Pancreas (tissue), 10 donors: ENCODE measurements at regions not wholly inside any gene's neighbourhood (a gene's known extent, or its start where the extent isn't known, plus 50 kb on each side); places are given as distances from the start of the nearest gene placed in this dataset.
A peak's percentile ranks its signal among the peaks of the same experiment; 100 is the strongest.

Experiments used
- ATAC-seq, 4 donors: fragments of 200-7000 bp; cut with Tn5 transposase; one replicate each; pipeline versions ENCODE4 v1.8.0 to v1.9.1; 2020; ENCODE audit warnings: mild to moderate bottlenecking in 4 of 4, moderate library complexity in 4 of 4
- DNase-seq, 6 donors: peaks; one replicate each; pipeline ENCODE4 v3.0.0-alpha.2; 2020
- FAIRE-seq: peaks from 2 replicates; lab custom pipeline; 2012; peaks lifted over from hg19 to GRCh38; lab: Jason Lieb, UNC
- H3K27ac ChIP-seq, 4 donors: fragments of 200-600 bp; sonication (generic); 1 replicate in 3 of 4; 2 replicates in 1 of 4; pipeline versions ENCODE4 v1.5.0 to v1.8.0; 2020
- H3K27me3 ChIP-seq, 4 donors: fragments of 200-600 bp; one replicate each; pipeline ENCODE4 v1.8.0; 2021
- H3K36me3 ChIP-seq, 3 donors: fragments of 200-600 bp; sonication (generic) in 1 of 3; one replicate each; pipeline versions ENCODE4 v1.5.0 to v1.8.0; 2020 to 2021
- H3K4me1 ChIP-seq, 3 donors: fragments of 200-600 bp; one replicate each; pipeline ENCODE4 v1.8.0; 2021
- H3K4me3 ChIP-seq, 4 donors: fragments of 200-600 bp; sonication (generic) in 2 of 4; one replicate each; pipeline versions ENCODE4 v1.5.0 to v1.8.0; 2020 to 2021
- H3K9me3 ChIP-seq, 4 donors: fragments of 200-600 bp; one replicate each; pipeline ENCODE4 v1.8.0; 2021
- WGBS, 2 donors: extraction: QIAGEN DNeasy Blood & Tissue Kit; methylation state at CpG; one replicate each; pipeline ENCODE4 v1.1.7; 2013; 5-methylcytosine and 5-hydroxymethylcytosine counted together
- intact Hi-C, 3 donors: fragments of 100-400 bp; cut with DNase I; formaldehyde crosslinking; loops; one replicate each; pipeline versions ENCODE4 v1.11.1 to v1.14.2; 2022
- TF ChIP-seq, protein P1 (sequence below), 4 donors: fragments of 200-600 bp; sonication (generic) in 3 of 4; IDR thresholded peaks; one replicate each; pipeline versions ENCODE4 v1.5.0 to v1.8.0; 2021; ENCODE audit warnings: antibody characterized with exemption in 4 of 4
- donor health status: healthy with polysubstance abuse.
- donor health status: DM: no; HTN: no; CAD: no; lungs with moderate emphysema.
- donor health status: DM: no; HTN: no; CAD: no.
- donor health status: control.
- donor health status: control.
- donor health status: Bipolar disorder and iron deficiency.
- donor health status: DM: yes; HTN: yes; CAD: no.
- donor health status: DM: no; HTN: no; CAD: no.
- donor health status: DM: no; HTN: no; CAD: no.
- donor health status: DM: yes; HTN: yes; CAD: no.

DNA sequence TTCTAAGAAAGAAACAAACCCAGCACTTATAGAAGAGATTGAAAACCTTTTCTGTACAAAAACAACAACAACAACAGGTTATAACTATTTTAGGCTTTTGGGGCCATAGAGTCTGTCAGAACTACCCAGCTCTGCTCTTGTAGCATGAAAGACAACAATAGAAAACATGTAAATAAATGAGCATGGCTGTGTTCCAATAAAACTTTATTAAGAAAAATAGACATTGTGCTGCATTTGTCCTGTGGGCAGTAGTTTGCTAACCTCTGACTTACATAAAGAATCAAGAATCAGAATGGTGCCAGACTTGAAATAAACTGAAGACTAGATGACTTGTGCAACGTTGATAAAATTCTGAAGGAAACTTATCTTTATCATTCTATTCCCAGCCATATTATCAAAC lies 617.5 kb downstream of the DIAPH3 start:
- TF ChIP-seq, protein P1, sequence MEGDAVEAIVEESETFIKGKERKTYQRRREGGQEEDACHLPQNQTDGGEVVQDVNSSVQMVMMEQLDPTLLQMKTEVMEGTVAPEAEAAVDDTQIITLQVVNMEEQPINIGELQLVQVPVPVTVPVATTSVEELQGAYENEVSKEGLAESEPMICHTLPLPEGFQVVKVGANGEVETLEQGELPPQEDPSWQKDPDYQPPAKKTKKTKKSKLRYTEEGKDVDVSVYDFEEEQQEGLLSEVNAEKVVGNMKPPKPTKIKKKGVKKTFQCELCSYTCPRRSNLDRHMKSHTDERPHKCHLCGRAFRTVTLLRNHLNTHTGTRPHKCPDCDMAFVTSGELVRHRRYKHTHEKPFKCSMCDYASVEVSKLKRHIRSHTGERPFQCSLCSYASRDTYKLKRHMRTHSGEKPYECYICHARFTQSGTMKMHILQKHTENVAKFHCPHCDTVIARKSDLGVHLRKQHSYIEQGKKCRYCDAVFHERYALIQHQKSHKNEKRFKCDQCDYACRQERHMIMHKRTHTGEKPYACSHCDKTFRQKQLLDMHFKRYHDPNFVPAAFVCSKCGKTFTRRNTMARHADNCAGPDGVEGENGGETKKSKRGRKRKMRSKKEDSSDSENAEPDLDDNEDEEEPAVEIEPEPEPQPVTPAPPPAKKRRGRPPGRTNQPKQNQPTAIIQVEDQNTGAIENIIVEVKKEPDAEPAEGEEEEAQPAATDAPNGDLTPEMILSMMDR (IDR thresholded peaks at IDR 0.05), result no peak
- Histone ChIP-seq H3K4me1 (no peaks in the 10 kb centered on the region), H3K27me3 (no peaks in the 10 kb centered on the region), H3K36me3 (no peaks in the 10 kb centered on the region), H3K4me3 (no peak overlapping the region), H3K9me3 (no peaks in the 10 kb centered on the region), H3K27ac (no peak overlapping the region)
- ATAC-seq (no peak), FAIRE-seq (no peak), DNase-seq (no peak)
- intact Hi-C loops, result no loop called here
- 64 to 74% methylated on average over 1 of the region's 1 CpG for WGBS, 2 donors

DNA sequence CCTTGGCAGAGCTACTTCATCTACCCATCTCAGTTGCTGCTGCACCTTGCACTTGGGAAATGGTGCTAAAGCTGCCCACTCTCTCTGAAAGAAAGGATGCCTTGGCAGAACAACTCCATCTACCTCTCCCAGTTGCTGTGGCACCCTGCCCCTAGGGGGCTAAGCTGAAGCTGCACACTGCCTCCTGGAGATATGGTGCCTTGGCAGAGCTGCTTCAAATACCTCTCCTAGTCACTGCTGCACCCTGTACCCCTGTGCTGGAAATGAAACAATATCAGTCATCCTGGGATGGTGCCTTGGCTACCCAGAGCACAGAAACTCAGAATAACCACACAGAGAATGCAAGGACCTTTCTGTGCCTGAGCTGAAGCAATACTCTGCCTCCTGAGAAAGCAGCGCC lies 615.8 kb downstream of the DIAPH3 start:
- intact Hi-C loops, result no loop called here
- no peak overlapping the region for H3K4me3 ChIP-seq
- H3K4me1 ChIP-seq, result no peaks in the 10 kb centered on the region
- TF ChIP-seq, protein P1 (IDR thresholded peaks at IDR 0.05), result no peak
- 97 to 100% methylated on average over 1 of the region's 1 CpG for WGBS, 2 donors
- no peak for ATAC-seq
- no peaks in the 10 kb centered on the region for H3K36me3 ChIP-seq
- no peaks in the 10 kb centered on the region for H3K27me3 ChIP-seq
- no peak for DNase-seq
- FAIRE-seq, result no peak
- no peaks in the 10 kb centered on the region for H3K9me3 ChIP-seq
- no peak overlapping the region for H3K27ac ChIP-seq

DNA sequence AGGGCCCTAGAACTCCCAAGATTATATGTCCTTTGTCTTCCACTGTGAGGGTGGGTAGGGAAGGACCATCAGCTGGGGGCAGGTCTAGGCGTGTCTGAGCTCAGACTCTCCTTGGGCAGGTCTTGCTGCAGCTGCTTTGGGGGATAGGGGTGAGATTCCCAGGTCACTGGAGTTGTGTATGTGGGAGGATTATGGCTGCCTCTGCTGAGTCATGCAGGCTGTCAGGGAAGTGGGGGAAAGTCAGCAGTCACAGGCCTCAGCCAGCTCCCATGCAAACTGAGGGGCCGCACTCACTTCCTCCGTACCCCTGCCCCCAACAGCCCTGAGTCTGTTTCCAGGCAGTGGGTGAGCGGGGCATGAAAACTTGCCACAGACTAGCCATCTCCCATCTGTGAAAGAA lies 600.8 kb downstream of the DIAPH3 start:
- Histone ChIP-seq H3K4me1 (no peaks in the 10 kb centered on the region), H3K27ac (no peak overlapping the region), H3K27me3 (no peaks in the 10 kb centered on the region), H3K36me3 (no peaks in the 10 kb centered on the region), H3K4me3 (no peak overlapping the region), H3K9me3 (no peaks in the 10 kb centered on the region)
- FAIRE-seq, result no peak
- no peak for ATAC-seq
- DNase-seq, result no peak
- TF ChIP-seq, protein P1 (IDR thresholded peaks at IDR 0.05), result no peak
- WGBS, 2 donors, result 94 to 97% methylated on average over 4 of the region's 4 CpGs
- intact Hi-C loops, result no loop called here

DNA sequence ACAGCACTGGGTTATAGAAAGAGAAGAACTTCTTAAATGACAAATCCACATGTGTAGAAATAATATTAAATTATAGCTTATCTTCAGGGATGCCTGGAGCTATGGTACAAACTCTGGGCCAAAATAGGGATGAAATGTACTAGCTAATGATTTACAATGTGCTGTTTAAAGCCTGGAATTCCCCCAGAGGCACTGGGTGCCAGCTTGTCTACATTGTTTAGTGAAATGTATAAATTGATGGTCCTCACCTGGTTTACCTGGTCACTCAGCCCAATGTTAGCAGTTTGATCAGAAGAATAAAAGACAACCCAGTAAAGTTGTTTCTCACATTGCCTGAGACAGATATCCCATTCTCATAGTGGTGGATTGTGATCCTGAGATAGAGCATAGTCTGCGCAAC lies 597.2 kb downstream of the DIAPH3 start:
- TF ChIP-seq, protein P1 (IDR thresholded peaks at IDR 0.05), result no peak
- Histone ChIP-seq H3K4me3 (no peak overlapping the region), H3K4me1 (no peaks in the 10 kb centered on the region), H3K27me3 (no peaks in the 10 kb centered on the region), H3K27ac (no peak overlapping the region), H3K9me3 (no peaks in the 10 kb centered on the region), H3K36me3 (no peaks in the 10 kb centered on the region)
- intact Hi-C loops, result no loop called here
- WGBS, 2 donors, result 93 to 94% methylated on average over 1 of the region's 1 CpG
- FAIRE-seq, result no peak
- peak; percentile 27 to 86 (median 53) for ATAC-seq
- no peak for DNase-seq

DNA sequence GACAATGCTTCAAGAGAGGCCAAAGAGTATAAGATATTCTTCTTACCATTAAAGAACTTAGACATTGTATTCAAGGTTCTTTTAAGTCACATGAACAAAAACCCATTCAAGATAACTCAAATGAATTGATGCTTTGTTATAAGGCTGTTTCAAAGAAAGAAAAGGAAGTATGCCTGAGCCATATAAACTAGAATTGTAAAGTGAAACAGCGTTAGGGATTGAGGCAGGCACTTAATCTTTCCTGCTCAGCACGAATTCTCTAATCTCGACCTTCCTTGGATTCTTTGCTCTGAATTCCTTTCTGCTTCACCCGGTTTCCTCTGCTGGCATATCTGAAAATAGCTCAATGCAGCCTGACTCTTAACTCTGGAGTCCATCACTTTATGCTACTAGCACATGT lies 595.4 kb downstream of the DIAPH3 start:
- intact Hi-C loops, result no loop called here
- ATAC-seq (no peak), DNase-seq (no peak), FAIRE-seq (no peak)
- Histone ChIP-seq H3K27ac (no peak overlapping the region), H3K4me3 (no peak overlapping the region), H3K27me3 (no peaks in the 10 kb centered on the region), H3K9me3 (no peaks in the 10 kb centered on the region), H3K36me3 (no peaks in the 10 kb centered on the region), H3K4me1 (no peaks in the 10 kb centered on the region)
- WGBS, 2 donors, result 56 to 57% methylated on average over 4 of the region's 4 CpGs
- TF ChIP-seq, protein P1 (IDR thresholded peaks at IDR 0.05), result no peak
